ENCODE measurements at regions not wholly inside any gene's neighbourhood (a gene's known extent, or its start where the extent isn't known, plus 50 kb on each side); places are given as distances from the start of the nearest gene placed in this dataset.
A peak's percentile ranks its signal among the peaks of the same experiment; 100 is the strongest.

DNA sequence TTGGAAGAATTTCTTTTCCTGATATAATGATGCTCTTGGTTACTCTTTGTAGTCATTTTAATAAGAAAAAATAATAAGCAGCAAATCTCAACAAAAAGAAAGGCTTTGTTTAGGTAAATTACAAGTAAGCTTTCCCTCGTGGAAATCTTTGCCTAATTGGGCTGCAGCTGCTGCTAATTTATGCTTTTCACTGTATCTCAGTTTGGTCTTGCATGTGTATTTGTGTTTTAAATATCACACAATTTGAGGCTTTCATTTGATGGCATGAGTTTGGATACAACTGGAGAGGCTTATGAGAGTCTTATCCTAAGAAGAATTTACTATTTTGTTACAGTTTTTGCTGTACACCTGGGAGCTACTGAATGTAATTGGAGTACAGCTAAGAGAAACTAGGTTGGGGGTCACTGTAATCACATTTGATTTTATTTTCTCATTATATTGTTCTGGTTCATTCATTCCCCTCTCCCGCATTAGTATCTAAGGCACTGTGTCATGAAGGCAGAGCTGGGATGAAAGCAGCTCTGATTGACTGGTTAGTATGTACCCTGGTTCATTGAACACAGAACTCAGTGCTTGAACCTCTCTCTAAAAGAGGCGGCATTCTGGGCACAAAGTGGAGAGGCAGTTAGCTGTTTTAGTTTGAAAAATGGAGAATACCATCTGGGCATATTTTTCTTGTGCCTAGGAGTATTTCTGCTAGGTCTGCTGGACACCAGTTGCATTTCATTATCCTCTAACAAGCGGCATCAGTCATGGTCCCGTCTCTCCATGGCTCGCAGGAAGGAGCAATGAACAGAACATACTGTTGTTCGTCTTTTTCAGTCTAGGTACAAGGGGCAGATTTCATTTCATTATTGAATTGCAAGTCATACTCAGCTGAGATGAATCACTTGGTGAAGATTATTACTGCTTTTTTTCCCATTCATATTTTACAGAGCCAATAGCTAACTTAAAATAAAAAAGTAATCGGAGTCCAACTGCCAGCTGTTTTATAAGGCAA is 118.0 kb upstream of the TMEM260 start:
- POLR2A ChIA-PET: no interaction called here
- no peak for DNase-seq (ENCODE audit: extremely low spot score)
- CTCF ChIA-PET: interaction anchor here (0.7 to 1.4 kb wide), 6 partner anchors 13 to 1518 kb away, joined by 3 to 4 read pairs (median 3); no protein-coding TSS in a partner anchor
- TF ChIP-seq ARNT (IDR thresholded peaks at IDR 0.05) (no peak), FOXK2 (IDR thresholded peaks at IDR 0.05) (no peak), ZNF384 (IDR thresholded peaks at IDR 0.05) (no peak), BHLHE40 (IDR thresholded peaks at IDR 0.05; ENCODE audit: borderline replicate concordance) (no peak), LEF1 (IDR thresholded peaks at IDR 0.05; ENCODE audit: borderline replicate concordance) (no peak), L3MBTL2 (conservative IDR thresholded peaks at IDR 0.05) (no peak), FOXA1 (IDR thresholded peaks at IDR 0.05) (no peak), CTBP1 (IDR thresholded peaks at IDR 0.05; ENCODE audit: borderline replicate concordance) (no peak), ELF4 (IDR thresholded peaks at IDR 0.05) (no peak), FOXM1 (IDR thresholded peaks at IDR 0.05; ENCODE audit: borderline replicate concordance) (no peak)
- TF ChIP-seq, protein P1, sequence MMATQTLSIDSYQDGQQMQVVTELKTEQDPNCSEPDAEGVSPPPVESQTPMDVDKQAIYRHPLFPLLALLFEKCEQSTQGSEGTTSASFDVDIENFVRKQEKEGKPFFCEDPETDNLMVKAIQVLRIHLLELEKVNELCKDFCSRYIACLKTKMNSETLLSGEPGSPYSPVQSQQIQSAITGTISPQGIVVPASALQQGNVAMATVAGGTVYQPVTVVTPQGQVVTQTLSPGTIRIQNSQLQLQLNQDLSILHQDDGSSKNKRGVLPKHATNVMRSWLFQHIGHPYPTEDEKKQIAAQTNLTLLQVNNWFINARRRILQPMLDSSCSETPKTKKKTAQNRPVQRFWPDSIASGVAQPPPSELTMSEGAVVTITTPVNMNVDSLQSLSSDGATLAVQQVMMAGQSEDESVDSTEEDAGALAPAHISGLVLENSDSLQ (IDR thresholded peaks at IDR 0.05): no peak

DNA sequence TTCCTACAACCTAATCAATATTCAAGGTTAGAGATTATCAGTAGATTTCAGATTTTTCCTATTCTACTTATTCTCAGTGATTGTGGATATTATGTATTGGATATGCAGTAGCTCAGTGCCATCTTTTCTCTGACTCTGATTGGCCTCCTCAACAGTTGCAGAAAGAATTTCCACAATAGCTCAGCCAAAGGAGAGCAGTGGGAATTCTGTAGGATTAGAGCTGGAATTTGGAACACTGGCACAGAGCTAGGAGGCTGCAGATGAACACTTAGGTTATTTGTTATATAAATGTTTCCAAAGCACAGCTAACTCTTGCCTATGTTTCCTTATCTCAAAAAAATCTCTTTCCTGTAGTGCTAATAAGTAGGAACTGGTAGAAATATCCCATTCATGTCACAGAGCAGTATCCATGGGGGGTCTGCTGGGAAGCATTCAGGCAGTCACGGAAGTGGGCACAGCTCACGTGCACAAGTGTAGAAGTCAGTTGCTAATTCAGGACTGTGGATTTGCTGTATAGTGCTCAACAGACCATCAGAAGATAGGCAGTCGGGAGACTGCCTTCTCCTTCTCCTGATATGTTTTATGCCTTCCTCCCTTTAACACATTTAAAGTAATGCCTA is 116.2 kb upstream of the TMEM260 start:
- TF ChIP-seq FOXA1 (IDR thresholded peaks at IDR 0.05): no peak
- TF ChIP-seq CTBP1 (IDR thresholded peaks at IDR 0.05; ENCODE audit: borderline replicate concordance): no peak
- no peak for TF ChIP-seq LEF1 (IDR thresholded peaks at IDR 0.05; ENCODE audit: borderline replicate concordance)
- no peak for TF ChIP-seq ZNF384 (IDR thresholded peaks at IDR 0.05)
- no peak for TF ChIP-seq NFRKB (IDR thresholded peaks at IDR 0.05)
- no peak for TF ChIP-seq TARDBP (IDR thresholded peaks at IDR 0.05)
- no peak for TF ChIP-seq FOXM1 (IDR thresholded peaks at IDR 0.05; ENCODE audit: borderline replicate concordance)
- no peak for TF ChIP-seq ARNT (IDR thresholded peaks at IDR 0.05)
- TF ChIP-seq, protein P1 (IDR thresholded peaks at IDR 0.05): no peak
- TF ChIP-seq HDGF (IDR thresholded peaks at IDR 0.05; ENCODE audit: borderline replicate concordance): no peak
- ChIA-PET POLR2A (no interaction called here), CTCF (interaction anchor here (1.7 kb wide), 1 partner anchor 11 kb away, joined by 4 read pairs; no protein-coding TSS in a partner anchor)
- DNase-seq (ENCODE audit: extremely low spot score): no peak

DNA sequence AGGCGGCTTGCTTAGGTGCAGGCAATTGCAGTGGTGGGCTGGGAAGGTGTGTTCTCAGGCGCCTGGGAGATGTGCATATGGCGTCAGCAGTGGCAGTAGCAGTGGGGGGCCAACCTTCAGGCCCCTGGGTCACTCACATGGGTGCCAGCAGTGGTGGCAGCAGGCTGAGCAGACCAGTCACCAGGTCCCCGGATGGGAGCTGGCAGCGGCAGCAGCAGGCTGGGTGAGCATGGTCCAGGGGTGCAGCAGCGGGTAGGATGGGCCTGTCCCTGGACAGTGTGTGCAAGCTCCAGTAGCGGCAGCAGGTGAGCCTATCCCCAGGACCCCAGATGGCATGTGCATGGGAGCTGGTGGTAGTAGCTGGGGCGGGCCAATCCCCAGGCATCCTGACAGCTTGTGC is 108.5 kb upstream of the TMEM260 start:
- no peak for TF ChIP-seq LEF1 (IDR thresholded peaks at IDR 0.05; ENCODE audit: borderline replicate concordance)
- no peak for TF ChIP-seq CTBP1 (IDR thresholded peaks at IDR 0.05; ENCODE audit: borderline replicate concordance)
- TF ChIP-seq, protein P1 (IDR thresholded peaks at IDR 0.05): no peak
- no peak for TF ChIP-seq SP1 (IDR thresholded peaks at IDR 0.05)
- no peak for TF ChIP-seq ARNT (IDR thresholded peaks at IDR 0.05)
- TF ChIP-seq L3MBTL2 (conservative IDR thresholded peaks at IDR 0.05): no peak
- TF ChIP-seq FOXK2 (IDR thresholded peaks at IDR 0.05): no peak
- no peak for TF ChIP-seq HDGF (IDR thresholded peaks at IDR 0.05; ENCODE audit: borderline replicate concordance)
- no peak for TF ChIP-seq ELF4 (IDR thresholded peaks at IDR 0.05)
- TF ChIP-seq FOXA1 (IDR thresholded peaks at IDR 0.05): no peak
- TF ChIP-seq SUZ12 (IDR thresholded peaks at IDR 0.05): no peak
- TF ChIP-seq FOXM1 (IDR thresholded peaks at IDR 0.05; ENCODE audit: borderline replicate concordance): no peak
- TF ChIP-seq NFRKB (IDR thresholded peaks at IDR 0.05): no peak
- CTCF ChIA-PET: no interaction called here
- no peak for DNase-seq (ENCODE audit: extremely low spot score)
- POLR2A ChIA-PET: no interaction called here

DNA sequence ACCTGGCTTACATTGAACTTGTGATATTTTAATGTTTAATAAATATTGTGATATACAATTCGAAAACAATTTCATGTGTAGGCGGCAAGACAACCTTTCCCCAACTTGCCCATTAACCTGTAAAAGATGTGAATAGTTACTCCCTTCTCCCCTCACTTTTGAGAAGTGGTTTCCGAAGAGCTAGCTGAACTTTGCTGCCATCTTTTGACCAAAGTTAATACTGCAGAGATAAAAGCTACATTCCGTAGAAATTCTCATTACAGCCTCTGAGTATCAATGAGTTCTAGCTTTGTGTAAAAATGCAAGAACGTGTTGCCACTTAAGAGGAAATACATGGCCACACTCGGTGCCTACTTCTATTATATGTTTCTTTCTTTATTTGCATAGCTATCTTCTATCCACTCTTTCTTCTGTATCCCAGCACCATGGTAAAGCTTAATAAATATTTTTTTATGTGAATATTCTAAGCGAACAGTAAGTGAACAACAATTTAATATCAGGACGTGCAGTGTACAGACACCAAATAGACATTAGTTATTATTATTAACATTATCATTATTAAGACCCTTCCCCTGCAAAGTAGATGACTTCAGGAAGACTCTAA is 105.1 kb upstream of the TMEM260 start:
- CTCF ChIA-PET: interaction anchor here (0.6 to 1.6 kb wide), 16 partner anchors 10 to 1039 kb away, joined by 3 to 10 read pairs (median 4); no protein-coding TSS in a partner anchor
- peak; percentile 53 for DNase-seq (ENCODE audit: extremely low spot score)
- TF ChIP-seq NFRKB (IDR thresholded peaks at IDR 0.05) (no peak), ELF4 (IDR thresholded peaks at IDR 0.05) (no peak), SP1 (IDR thresholded peaks at IDR 0.05) (no peak), SUZ12 (IDR thresholded peaks at IDR 0.05) (no peak), ZNF384 (IDR thresholded peaks at IDR 0.05) (no peak), TARDBP (IDR thresholded peaks at IDR 0.05) (no peak), LEF1 (IDR thresholded peaks at IDR 0.05; ENCODE audit: borderline replicate concordance) (no peak), CTBP1 (IDR thresholded peaks at IDR 0.05; ENCODE audit: borderline replicate concordance) (no peak), L3MBTL2 (conservative IDR thresholded peaks at IDR 0.05) (no peak), FOXK2 (IDR thresholded peaks at IDR 0.05) (no peak), HDGF (IDR thresholded peaks at IDR 0.05; ENCODE audit: borderline replicate concordance) (no peak), FOXM1 (IDR thresholded peaks at IDR 0.05; ENCODE audit: borderline replicate concordance) (no peak), BHLHE40 (IDR thresholded peaks at IDR 0.05; ENCODE audit: borderline replicate concordance) (no peak), ARNT (IDR thresholded peaks at IDR 0.05) (no peak), FOXA1 (IDR thresholded peaks at IDR 0.05) (no peak)
- TF ChIP-seq, protein P1 (IDR thresholded peaks at IDR 0.05): no peak
- POLR2A ChIA-PET: no interaction called here
